ENCODE measurements at regions not wholly inside any gene's neighbourhood (a gene's known extent, or its start where the extent isn't known, plus 50 kb on each side); places are given as distances from the start of the nearest gene placed in this dataset.

DNA sequence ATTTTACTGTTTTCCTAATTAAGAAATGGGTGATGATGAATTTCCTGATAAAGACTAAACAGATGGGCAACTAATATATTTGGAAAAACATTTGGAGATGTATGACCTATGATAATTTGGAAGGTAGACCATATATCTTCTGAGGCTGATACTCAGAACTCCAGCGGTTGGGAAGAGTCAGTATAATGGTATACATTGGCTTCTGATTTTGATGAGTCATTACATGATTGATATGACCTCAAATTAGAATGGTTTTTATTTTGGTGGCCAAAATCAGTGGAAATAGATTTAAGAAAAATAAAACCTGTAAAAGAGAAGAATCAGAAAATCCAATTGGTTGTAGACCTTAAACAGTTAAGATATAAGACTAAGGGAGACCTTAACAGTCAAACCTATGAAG, 496.4 kb upstream of the ALCAM start:
- Histone ChIP-seq H3K9me3 (ENCODE audit: control insufficient read depth, insufficient read depth, low read length) (no peaks in the 10 kb centered on the region), H3K36me3 (ENCODE audit: control insufficient read depth, insufficient read depth, low read length) (no peaks in the 10 kb centered on the region), H3K4me3 (ENCODE audit: low read length) (no peak overlapping the region), H3K27me3 (ENCODE audit: control insufficient read depth, insufficient read depth, low read length) (no peaks in the 10 kb centered on the region), H3K27ac (ENCODE audit: low read length) (no peak overlapping the region), H3K4me1 (ENCODE audit: control insufficient read depth, insufficient read depth, low read length) (no peaks in the 10 kb centered on the region)
- no peaks in the 10 kb centered on the region for H3K36me3 Mint-ChIP-seq
- WGBS (ENCODE audit: insufficient coverage) = 92% methylated on average over 1 of the region's 1 CpG
- no peaks in the 10 kb centered on the region for H3K27me3 Mint-ChIP-seq (ENCODE audit: low read depth in 2 of 2)
- no peak for DNase-seq
- H3K4me1 Mint-ChIP-seq = no peaks in the 10 kb centered on the region
- intact Hi-C loops (cut with micrococcal nuclease) = no loop called here
- no peak overlapping the region for H3K4me3 Mint-ChIP-seq
- ATAC-seq = no peak
- peaks cover 0 to 10% of the 10 kb centered on the region in 2 donors for H3K9me3 Mint-ChIP-seq
- TF ChIP-seq, protein P1, sequence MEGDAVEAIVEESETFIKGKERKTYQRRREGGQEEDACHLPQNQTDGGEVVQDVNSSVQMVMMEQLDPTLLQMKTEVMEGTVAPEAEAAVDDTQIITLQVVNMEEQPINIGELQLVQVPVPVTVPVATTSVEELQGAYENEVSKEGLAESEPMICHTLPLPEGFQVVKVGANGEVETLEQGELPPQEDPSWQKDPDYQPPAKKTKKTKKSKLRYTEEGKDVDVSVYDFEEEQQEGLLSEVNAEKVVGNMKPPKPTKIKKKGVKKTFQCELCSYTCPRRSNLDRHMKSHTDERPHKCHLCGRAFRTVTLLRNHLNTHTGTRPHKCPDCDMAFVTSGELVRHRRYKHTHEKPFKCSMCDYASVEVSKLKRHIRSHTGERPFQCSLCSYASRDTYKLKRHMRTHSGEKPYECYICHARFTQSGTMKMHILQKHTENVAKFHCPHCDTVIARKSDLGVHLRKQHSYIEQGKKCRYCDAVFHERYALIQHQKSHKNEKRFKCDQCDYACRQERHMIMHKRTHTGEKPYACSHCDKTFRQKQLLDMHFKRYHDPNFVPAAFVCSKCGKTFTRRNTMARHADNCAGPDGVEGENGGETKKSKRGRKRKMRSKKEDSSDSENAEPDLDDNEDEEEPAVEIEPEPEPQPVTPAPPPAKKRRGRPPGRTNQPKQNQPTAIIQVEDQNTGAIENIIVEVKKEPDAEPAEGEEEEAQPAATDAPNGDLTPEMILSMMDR (IDR thresholded peaks at IDR 0.05) = no peak
- H3K27ac Mint-ChIP-seq = no peak overlapping the region

DNA sequence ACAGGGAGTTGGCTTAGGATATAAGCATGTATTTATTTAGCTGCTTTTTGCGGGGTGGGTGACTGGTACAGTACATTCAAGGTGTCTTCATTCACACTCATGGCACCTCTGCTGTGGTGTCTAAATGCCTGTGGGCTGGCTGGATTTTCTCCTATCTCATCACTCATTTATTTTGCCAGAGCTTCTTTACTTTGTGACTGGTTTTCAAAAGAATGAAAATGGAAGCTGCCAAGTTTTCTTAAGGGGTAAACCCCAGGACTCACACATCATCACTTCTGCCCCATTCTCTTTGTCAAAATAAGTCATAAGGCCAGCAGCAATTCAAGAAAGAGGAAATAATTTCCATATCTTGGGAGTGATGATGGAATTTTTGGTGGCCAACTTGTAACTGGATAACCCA, 493.4 kb upstream of the ALCAM start:
- H3K27ac Mint-ChIP-seq = no peak overlapping the region
- TF ChIP-seq, protein P1 (IDR thresholded peaks at IDR 0.05) = no peak

DNA sequence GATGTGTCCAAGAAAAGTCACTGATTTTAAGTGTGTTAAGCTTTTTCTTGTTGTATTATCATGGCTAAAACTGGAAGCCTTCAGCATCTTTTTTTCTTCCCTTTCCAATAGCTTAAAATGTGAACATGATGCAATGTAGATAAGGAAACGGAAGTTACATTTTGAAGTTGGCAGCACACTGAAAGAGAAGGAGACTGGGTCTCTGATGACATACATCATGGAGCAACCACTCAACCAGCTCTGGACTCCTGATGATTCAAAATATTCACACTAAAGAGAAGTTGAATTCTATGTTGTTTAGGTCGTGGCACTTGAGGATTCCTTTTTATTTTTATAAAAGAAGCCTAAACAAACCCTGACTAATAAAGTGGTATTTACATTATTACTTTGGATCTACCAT, 488.3 kb upstream of the ALCAM start:
- no peaks in the 10 kb centered on the region for H3K9me3 ChIP-seq (ENCODE audit: control insufficient read depth, insufficient read depth, low read length)
- H3K36me3 ChIP-seq (ENCODE audit: control insufficient read depth, insufficient read depth, low read length) = no peaks in the 10 kb centered on the region
- no peak overlapping the region for H3K27ac ChIP-seq (ENCODE audit: low read length)
- H3K4me1 ChIP-seq (ENCODE audit: control insufficient read depth, insufficient read depth, low read length) = no peaks in the 10 kb centered on the region
- H3K36me3 Mint-ChIP-seq = no peaks in the 10 kb centered on the region
- H3K27ac Mint-ChIP-seq = no peak overlapping the region
- no peaks in the 10 kb centered on the region for H3K27me3 Mint-ChIP-seq (ENCODE audit: low read depth in 2 of 2)
- H3K4me1 Mint-ChIP-seq = no peaks in the 10 kb centered on the region
- intact Hi-C loops (cut with micrococcal nuclease) = no loop called here
- no peak overlapping the region for H3K4me3 ChIP-seq (ENCODE audit: low read length)
- no peak overlapping the region for H3K4me3 Mint-ChIP-seq
- H3K27me3 ChIP-seq (ENCODE audit: control insufficient read depth, insufficient read depth, low read length) = no peaks in the 10 kb centered on the region
- 40% methylated on average over 1 of the region's 2 CpGs for WGBS (ENCODE audit: insufficient coverage)
- TF ChIP-seq, protein P1 (IDR thresholded peaks at IDR 0.05) = no peak
- DNase-seq (no peak), ATAC-seq (no peak)
- H3K9me3 Mint-ChIP-seq = peaks cover 3 to 16% of the 10 kb centered on the region in 2 donors

More for the DNA sequence above, 493.4 kb upstream of the ALCAM start:
- no peak overlapping the region for H3K4me3 Mint-ChIP-seq
- DNase-seq (no peak), ATAC-seq (no peak)
- Histone ChIP-seq H3K27ac (ENCODE audit: low read length) (no peak overlapping the region), H3K9me3 (ENCODE audit: control insufficient read depth, insufficient read depth, low read length) (no peaks in the 10 kb centered on the region), H3K36me3 (ENCODE audit: control insufficient read depth, insufficient read depth, low read length) (no peaks in the 10 kb centered on the region), H3K27me3 (ENCODE audit: control insufficient read depth, insufficient read depth, low read length) (no peaks in the 10 kb centered on the region), H3K4me3 (ENCODE audit: low read length) (no peak overlapping the region), H3K4me1 (ENCODE audit: control insufficient read depth, insufficient read depth, low read length) (no peaks in the 10 kb centered on the region)
- intact Hi-C loops (cut with micrococcal nuclease) = no loop called here
- no peaks in the 10 kb centered on the region for H3K27me3 Mint-ChIP-seq (ENCODE audit: low read depth in 2 of 2)
- WGBS (ENCODE audit: insufficient coverage) = no CpG with 5 or more reads among the region's 1 CpG
- peaks cover 9 to 13% of the 10 kb centered on the region in 2 donors for H3K9me3 Mint-ChIP-seq
- no peaks in the 10 kb centered on the region for H3K4me1 Mint-ChIP-seq
- no peaks in the 10 kb centered on the region for H3K36me3 Mint-ChIP-seq

DNA sequence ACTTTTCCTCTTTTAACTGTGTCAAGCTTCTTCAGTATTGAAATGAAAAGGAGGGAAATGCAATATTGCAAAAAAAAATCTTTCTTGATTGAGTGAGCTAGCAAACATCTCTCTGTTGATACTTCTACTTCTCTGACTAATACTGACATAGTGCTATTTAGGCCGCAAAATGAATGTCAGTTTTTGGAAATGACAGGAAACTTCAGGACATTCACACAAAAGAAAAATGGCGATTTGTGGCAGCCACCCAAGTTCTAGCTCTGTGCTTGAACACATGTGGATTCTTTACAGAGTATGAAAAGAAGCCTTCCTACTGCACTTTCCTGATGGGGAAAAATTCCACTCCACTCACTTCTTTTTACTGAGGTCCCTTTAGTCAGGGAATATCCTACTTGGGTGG, 486.8 kb upstream of the ALCAM start:
- Mint-ChIP-seq H3K27me3 (ENCODE audit: low read depth in 2 of 2) (no peaks in the 10 kb centered on the region), H3K4me1 (no peaks in the 10 kb centered on the region), H3K36me3 (no peaks in the 10 kb centered on the region), H3K9me3 (peaks cover 4 to 16% of the 10 kb centered on the region in 2 donors), H3K4me3 (no peak overlapping the region), H3K27ac (no peak overlapping the region)
- no peaks in the 10 kb centered on the region for H3K36me3 ChIP-seq (ENCODE audit: control insufficient read depth, insufficient read depth, low read length)
- H3K27ac ChIP-seq (ENCODE audit: low read length) = no peak overlapping the region
- no peaks in the 10 kb centered on the region for H3K9me3 ChIP-seq (ENCODE audit: control insufficient read depth, insufficient read depth, low read length)
- H3K27me3 ChIP-seq (ENCODE audit: control insufficient read depth, insufficient read depth, low read length) = no peaks in the 10 kb centered on the region
- no peaks in the 10 kb centered on the region for H3K4me1 ChIP-seq (ENCODE audit: control insufficient read depth, insufficient read depth, low read length)
- no peak for DNase-seq
- no peak overlapping the region for H3K4me3 ChIP-seq (ENCODE audit: low read length)
- intact Hi-C loops (cut with micrococcal nuclease) = no loop called here
- WGBS (ENCODE audit: insufficient coverage) = 78% methylated on average over 2 of the region's 2 CpGs
- ATAC-seq = no peak
- TF ChIP-seq, protein P1 (IDR thresholded peaks at IDR 0.05) = no peak
